ENCODE measurements at regions not wholly inside any gene's neighbourhood (a gene's known extent, or its start where the extent isn't known, plus 50 kb on each side); places are given as distances from the start of the nearest gene placed in this dataset.

GRCh38 chr5:87102841-87103240 is 164.8 kb upstream of the RASA1 start:
- no peaks in the 10 kb centered on the region for H3K79me2 ChIP-seq
- no peak overlapping the region for H3K27ac ChIP-seq

DNA sequence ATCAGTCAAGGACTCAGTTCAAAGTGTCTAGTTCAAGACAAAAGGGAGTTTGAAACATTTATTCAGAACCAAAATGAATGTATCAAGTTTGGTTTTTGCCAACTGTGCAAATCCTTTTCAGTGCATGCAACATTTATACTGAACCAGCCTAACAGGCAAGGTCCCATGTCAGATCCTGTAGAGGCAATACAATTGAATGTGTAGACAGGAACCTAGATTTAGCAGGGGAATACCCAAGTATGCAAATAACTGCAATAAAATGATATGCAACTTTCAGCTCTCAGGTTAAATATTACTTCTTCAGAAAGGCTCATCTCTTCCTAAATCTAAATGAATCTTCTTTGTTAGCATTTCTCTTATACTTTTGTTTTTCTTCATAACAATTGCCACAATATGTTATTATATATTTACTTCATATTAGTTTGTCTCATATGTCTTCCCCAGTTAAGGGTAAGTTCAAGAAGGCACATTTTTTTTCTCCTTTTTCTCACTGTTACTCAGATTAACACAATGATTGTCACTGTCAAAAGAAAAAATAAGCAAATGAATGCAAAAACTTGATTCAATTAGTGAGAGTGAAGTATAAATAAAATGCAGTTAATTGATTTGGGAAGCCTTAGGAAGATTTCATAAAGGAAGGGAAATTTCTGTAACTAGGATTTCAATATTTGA is 163.9 kb upstream of the RASA1 start:
- H3K4me2 ChIP-seq (ENCODE audit: low read length) = no peak overlapping the region
- no peak overlapping the region for H3K9ac ChIP-seq
- no peaks in the 10 kb centered on the region for H3K79me2 ChIP-seq
- no peak overlapping the region for H3K4me3 ChIP-seq (ENCODE audit: low read depth, low read length)
- no peak overlapping the region for H3K27ac ChIP-seq
- H3K27me3 ChIP-seq (ENCODE audit: control insufficient read depth, insufficient read depth, low read length) = no peaks in the 10 kb centered on the region
- no peaks in the 10 kb centered on the region for H3K36me3 ChIP-seq (ENCODE audit: control insufficient read depth, insufficient read depth, low read length)
- no peaks in the 10 kb centered on the region for H3K9me3 ChIP-seq (ENCODE audit: control insufficient read depth, low read length)
- no peak overlapping the region for H2AFZ ChIP-seq
- H3K4me1 ChIP-seq = no peaks in the 10 kb centered on the region
- TF ChIP-seq, protein P1, sequence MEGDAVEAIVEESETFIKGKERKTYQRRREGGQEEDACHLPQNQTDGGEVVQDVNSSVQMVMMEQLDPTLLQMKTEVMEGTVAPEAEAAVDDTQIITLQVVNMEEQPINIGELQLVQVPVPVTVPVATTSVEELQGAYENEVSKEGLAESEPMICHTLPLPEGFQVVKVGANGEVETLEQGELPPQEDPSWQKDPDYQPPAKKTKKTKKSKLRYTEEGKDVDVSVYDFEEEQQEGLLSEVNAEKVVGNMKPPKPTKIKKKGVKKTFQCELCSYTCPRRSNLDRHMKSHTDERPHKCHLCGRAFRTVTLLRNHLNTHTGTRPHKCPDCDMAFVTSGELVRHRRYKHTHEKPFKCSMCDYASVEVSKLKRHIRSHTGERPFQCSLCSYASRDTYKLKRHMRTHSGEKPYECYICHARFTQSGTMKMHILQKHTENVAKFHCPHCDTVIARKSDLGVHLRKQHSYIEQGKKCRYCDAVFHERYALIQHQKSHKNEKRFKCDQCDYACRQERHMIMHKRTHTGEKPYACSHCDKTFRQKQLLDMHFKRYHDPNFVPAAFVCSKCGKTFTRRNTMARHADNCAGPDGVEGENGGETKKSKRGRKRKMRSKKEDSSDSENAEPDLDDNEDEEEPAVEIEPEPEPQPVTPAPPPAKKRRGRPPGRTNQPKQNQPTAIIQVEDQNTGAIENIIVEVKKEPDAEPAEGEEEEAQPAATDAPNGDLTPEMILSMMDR (IDR thresholded peaks at IDR 0.05) = no peak

More at GRCh38 chr5:87102841-87103240, 164.8 kb upstream of the RASA1 start:
- Histone ChIP-seq H2AFZ (no peak overlapping the region), H3K4me1 (no peaks in the 10 kb centered on the region), H3K9me3 (ENCODE audit: control insufficient read depth, low read length) (no peaks in the 10 kb centered on the region), H3K27me3 (ENCODE audit: control insufficient read depth, insufficient read depth, low read length) (no peaks in the 10 kb centered on the region), H3K4me2 (ENCODE audit: low read length) (no peak overlapping the region), H3K36me3 (ENCODE audit: control insufficient read depth, insufficient read depth, low read length) (no peaks in the 10 kb centered on the region), H3K4me3 (ENCODE audit: low read depth, low read length) (no peak overlapping the region), H3K9ac (no peak overlapping the region)
- TF ChIP-seq, protein P1 (IDR thresholded peaks at IDR 0.05) = no peak

DNA sequence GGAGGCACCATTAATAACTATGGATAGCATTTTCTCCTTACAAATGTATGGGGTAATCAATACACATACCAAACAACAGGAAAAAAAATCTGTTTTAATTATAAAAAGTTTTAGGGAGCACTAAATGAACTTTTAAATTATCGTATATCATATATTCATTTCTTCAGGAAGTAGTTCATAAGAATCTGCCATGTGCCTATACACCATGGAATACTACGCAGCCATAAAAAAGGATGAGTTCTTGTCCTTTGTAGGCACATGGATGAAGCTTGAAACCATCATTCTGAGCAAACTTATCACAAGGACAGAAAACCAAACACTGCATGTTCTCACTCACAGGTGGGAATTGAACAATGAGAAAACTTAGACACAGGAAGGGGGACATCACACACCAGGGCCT is 162.1 kb upstream of the RASA1 start:
- TF ChIP-seq, protein P1 (IDR thresholded peaks at IDR 0.05) = no peak
- Histone ChIP-seq H3K27me3 (ENCODE audit: control insufficient read depth, insufficient read depth, low read length) (no peaks in the 10 kb centered on the region), H3K9me3 (ENCODE audit: control insufficient read depth, low read length) (no peaks in the 10 kb centered on the region), H3K36me3 (ENCODE audit: control insufficient read depth, insufficient read depth, low read length) (no peaks in the 10 kb centered on the region), H3K79me2 (no peaks in the 10 kb centered on the region), H3K4me3 (ENCODE audit: low read depth, low read length) (no peak overlapping the region), H3K4me2 (ENCODE audit: low read length) (no peak overlapping the region), H3K9ac (no peak overlapping the region), H3K4me1 (no peaks in the 10 kb centered on the region), H3K27ac (no peak overlapping the region), H2AFZ (no peak overlapping the region)

GRCh38 chr5:87109746-87110145 is 157.9 kb upstream of the RASA1 start:
- no peak overlapping the region for H3K4me3 ChIP-seq (ENCODE audit: low read depth, low read length)
- TF ChIP-seq, protein P1 (IDR thresholded peaks at IDR 0.05) = no peak
- H3K27me3 ChIP-seq (ENCODE audit: control insufficient read depth, insufficient read depth, low read length) = no peaks in the 10 kb centered on the region
- H3K79me2 ChIP-seq = no peaks in the 10 kb centered on the region
- no peak overlapping the region for H3K27ac ChIP-seq
- H3K4me2 ChIP-seq (ENCODE audit: low read length) = no peak overlapping the region
- H2AFZ ChIP-seq = no peak overlapping the region
- no peak overlapping the region for H3K9ac ChIP-seq
- no peaks in the 10 kb centered on the region for H3K4me1 ChIP-seq
- no peaks in the 10 kb centered on the region for H3K36me3 ChIP-seq (ENCODE audit: control insufficient read depth, insufficient read depth, low read length)
- H3K9me3 ChIP-seq (ENCODE audit: control insufficient read depth, low read length) = no peaks in the 10 kb centered on the region

DNA sequence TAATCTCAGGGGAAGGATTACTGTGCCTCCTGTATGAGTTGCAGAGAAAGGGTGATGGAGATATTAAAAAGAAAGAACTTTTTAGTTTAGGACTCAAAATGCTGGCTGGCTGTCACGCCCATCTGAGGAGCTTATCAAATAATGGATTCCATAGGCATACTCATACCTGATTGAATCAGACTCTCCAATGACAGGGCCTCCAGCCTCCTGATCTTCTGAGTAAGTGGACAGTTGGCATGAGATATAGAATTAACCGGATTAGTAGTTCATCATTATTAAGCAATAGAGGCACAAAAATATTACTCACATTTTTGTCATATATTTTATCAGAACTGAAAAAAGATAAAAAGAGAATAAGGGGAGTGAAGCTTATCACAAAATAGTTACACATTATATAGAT is 157.0 kb upstream of the RASA1 start:
- no peak overlapping the region for H2AFZ ChIP-seq
- no peak overlapping the region for H3K4me3 ChIP-seq (ENCODE audit: low read depth, low read length)
- H3K27ac ChIP-seq = no peak overlapping the region
- H3K4me2 ChIP-seq (ENCODE audit: low read length) = no peak overlapping the region
- no peak overlapping the region for H3K9ac ChIP-seq
- H3K4me1 ChIP-seq = no peaks in the 10 kb centered on the region
- no peaks in the 10 kb centered on the region for H3K27me3 ChIP-seq (ENCODE audit: control insufficient read depth, insufficient read depth, low read length)
- H3K36me3 ChIP-seq (ENCODE audit: control insufficient read depth, insufficient read depth, low read length) = no peaks in the 10 kb centered on the region
- H3K79me2 ChIP-seq = no peaks in the 10 kb centered on the region
- TF ChIP-seq, protein P1 (IDR thresholded peaks at IDR 0.05) = no peak
- no peaks in the 10 kb centered on the region for H3K9me3 ChIP-seq (ENCODE audit: control insufficient read depth, low read length)

Data from parathyroid adenoma (tissue), 2 donors.